ENCODE measurements at regions not wholly inside any gene's neighbourhood (a gene's known extent, or its start where the extent isn't known, plus 50 kb on each side); places are given as distances from the start of the nearest gene placed in this dataset.

DNA sequence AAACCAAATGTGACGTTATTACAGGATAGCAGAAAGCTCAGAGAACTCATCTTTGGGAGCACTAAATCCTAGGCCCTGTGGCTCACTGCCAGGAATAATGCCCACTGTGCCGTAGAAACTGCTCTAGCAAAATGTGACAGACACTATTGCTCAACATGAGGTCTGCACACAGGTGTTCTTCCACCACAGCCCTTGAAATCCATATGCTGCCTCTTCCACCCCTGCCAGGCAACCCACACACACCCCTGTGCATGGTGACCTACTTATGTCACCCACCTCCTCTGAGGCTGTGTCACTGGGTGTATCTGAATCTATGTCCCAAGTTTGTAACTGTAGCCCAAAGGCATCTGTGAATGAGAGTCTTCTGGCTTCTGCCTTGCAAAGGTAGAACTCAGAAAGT is 66.1 kb upstream of the MBOAT2 start:
- Histone ChIP-seq H3K4me3 (ENCODE audit: low read length in 2 of 2) (no peak overlapping the region), H3K27me3 (ENCODE audit: control insufficient read depth in 2 of 2, insufficient read depth in 2 of 2, low read length in 2 of 2) (no peaks in the 10 kb centered on the region), H3K36me3 (ENCODE audit: control insufficient read depth in 2 of 2, insufficient read depth in 2 of 2, low read length in 2 of 2) (no peaks in the 10 kb centered on the region), H3K9ac (ENCODE audit: low read depth in 1 of 2, low read length in 2 of 2) (no peak overlapping the region), H3K4me1 (ENCODE audit: control insufficient read depth in 2 of 2, insufficient read depth in 2 of 2, low read length in 2 of 2) (peaks cover 0 to 5% of the 10 kb centered on the region in 2 donors), H3K27ac (ENCODE audit: low read depth in 2 of 2, low read length in 2 of 2) (no peak overlapping the region), H3K9me3 (ENCODE audit: control insufficient read depth in 2 of 2, low read length in 2 of 2) (peaks cover 4 to 7% of the 10 kb centered on the region in 2 donors)

- Histone ChIP-seq H3K9me3 (ENCODE audit: control insufficient read depth in 2 of 2, low read length in 2 of 2) (peaks cover 4 to 7% of the 10 kb centered on the region in 2 donors), H3K9ac (ENCODE audit: low read depth in 1 of 2, low read length in 2 of 2) (no peak overlapping the region), H3K27me3 (ENCODE audit: control insufficient read depth in 2 of 2, insufficient read depth in 2 of 2, low read length in 2 of 2) (no peaks in the 10 kb centered on the region), H3K36me3 (ENCODE audit: control insufficient read depth in 2 of 2, insufficient read depth in 2 of 2, low read length in 2 of 2) (no peaks in the 10 kb centered on the region), H3K27ac (ENCODE audit: low read depth in 2 of 2, low read length in 2 of 2) (no peak overlapping the region), H3K4me3 (ENCODE audit: low read length in 2 of 2) (no peak overlapping the region), H3K4me1 (ENCODE audit: control insufficient read depth in 2 of 2, insufficient read depth in 2 of 2, low read length in 2 of 2) (no peaks in the 10 kb centered on the region)
Measured at GRCh38 chr2:9065901-9066300, 62.4 kb upstream of the MBOAT2 start.

DNA sequence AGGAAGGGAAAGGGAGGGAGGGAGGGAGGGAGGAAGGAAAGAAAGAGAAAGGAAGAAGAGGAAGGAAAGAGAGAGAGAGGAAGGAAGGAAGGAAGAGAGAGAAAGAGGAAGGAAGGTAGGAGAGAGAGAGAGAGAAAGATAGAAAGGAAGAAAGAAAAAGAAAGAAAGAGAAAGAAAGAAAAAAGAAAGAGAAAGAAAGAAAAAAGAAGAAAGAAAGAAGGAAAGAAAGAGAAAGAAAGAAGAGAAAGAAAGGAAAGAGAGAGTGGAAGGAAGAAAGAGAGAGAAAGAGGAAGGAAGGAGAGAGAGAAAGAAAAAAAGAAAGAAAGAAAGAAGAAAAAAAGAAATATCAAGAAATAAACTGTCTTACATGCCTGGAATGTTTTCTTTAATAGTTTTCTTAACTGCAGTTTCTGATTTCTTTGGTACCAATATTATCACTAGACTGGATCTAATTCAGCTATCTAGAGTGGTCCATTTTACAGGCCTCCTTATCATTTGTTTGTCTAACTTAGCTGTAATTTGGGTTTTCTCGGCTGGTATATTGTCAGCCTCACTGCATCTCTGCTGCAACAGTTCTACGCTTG is 59.6 kb upstream of the MBOAT2 start:
- Histone ChIP-seq H3K9ac (ENCODE audit: low read depth in 1 of 2, low read length in 2 of 2) (no peak overlapping the region), H3K27ac (ENCODE audit: low read depth in 2 of 2, low read length in 2 of 2) (no peak overlapping the region), H3K4me3 (ENCODE audit: low read length in 2 of 2) (no peak overlapping the region), H3K27me3 (ENCODE audit: control insufficient read depth in 2 of 2, insufficient read depth in 2 of 2, low read length in 2 of 2) (no peaks in the 10 kb centered on the region), H3K9me3 (ENCODE audit: control insufficient read depth in 2 of 2, low read length in 2 of 2) (peaks cover 4 to 7% of the 10 kb centered on the region in 2 donors), H3K4me1 (ENCODE audit: control insufficient read depth in 2 of 2, insufficient read depth in 2 of 2, low read length in 2 of 2) (no peaks in the 10 kb centered on the region), H3K36me3 (ENCODE audit: control insufficient read depth in 2 of 2, insufficient read depth in 2 of 2, low read length in 2 of 2) (no peaks in the 10 kb centered on the region)

GRCh38 chr2:9060819-9061218 is 57.3 kb upstream of the MBOAT2 start:
- no peaks in the 10 kb centered on the region for H3K36me3 ChIP-seq (ENCODE audit: control insufficient read depth in 2 of 2, insufficient read depth in 2 of 2, low read length in 2 of 2)
- H3K4me3 ChIP-seq (ENCODE audit: low read length in 2 of 2): no peak overlapping the region
- H3K4me1 ChIP-seq (ENCODE audit: control insufficient read depth in 2 of 2, insufficient read depth in 2 of 2, low read length in 2 of 2): no peaks in the 10 kb centered on the region
- peaks cover 0 to 4% of the 10 kb centered on the region in 2 donors for H3K9me3 ChIP-seq (ENCODE audit: control insufficient read depth in 2 of 2, low read length in 2 of 2)
- H3K27ac ChIP-seq (ENCODE audit: low read depth in 2 of 2, low read length in 2 of 2): no peak overlapping the region
- H3K27me3 ChIP-seq (ENCODE audit: control insufficient read depth in 2 of 2, insufficient read depth in 2 of 2, low read length in 2 of 2): no peaks in the 10 kb centered on the region
- H3K9ac ChIP-seq (ENCODE audit: low read depth in 1 of 2, low read length in 2 of 2): no peak overlapping the region

DNA sequence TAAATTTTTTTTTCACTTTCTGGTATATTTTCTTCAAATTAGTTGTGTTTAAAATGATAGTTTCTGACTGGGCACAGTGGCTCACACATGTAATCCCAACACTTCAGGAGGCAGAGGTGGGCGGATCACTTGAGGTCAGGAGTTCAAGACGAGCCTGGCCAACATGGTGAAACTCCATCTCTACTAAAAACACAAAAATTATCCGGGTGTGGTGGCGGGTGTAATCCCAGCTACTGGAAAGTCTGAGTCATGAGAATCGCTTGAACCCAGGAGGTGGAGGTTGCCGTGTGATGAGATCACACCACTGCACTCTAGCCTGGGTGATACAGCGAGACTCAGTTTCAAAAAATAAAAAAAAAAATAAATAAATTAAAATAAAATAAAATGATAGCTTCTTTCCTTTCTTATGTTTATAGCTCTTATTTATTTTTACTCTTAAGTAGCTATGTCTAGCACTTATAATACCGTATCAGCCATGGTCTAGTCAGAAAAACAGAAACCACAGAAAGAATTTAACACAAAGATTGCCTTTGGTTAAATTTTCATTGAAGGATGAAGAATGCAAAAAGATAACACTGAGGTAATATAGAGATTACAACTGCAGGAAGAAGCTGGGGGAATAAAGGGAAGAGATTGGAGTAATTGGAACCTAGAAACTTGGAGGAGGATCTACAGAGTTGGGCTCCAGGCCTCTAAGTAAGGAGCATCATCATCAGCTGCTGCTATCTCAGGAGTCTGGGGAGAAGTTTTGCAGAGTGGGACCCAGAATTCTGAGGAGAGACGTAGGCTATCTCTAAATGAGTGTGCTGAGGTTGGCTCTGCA is 54.7 kb upstream of the MBOAT2 start:
- Histone ChIP-seq H3K27me3 (ENCODE audit: control insufficient read depth in 2 of 2, insufficient read depth in 2 of 2, low read length in 2 of 2) (no peaks in the 10 kb centered on the region), H3K27ac (ENCODE audit: low read depth in 2 of 2, low read length in 2 of 2) (no peak overlapping the region), H3K4me1 (ENCODE audit: control insufficient read depth in 2 of 2, insufficient read depth in 2 of 2, low read length in 2 of 2) (no peaks in the 10 kb centered on the region), H3K9me3 (ENCODE audit: control insufficient read depth in 2 of 2, low read length in 2 of 2) (no peaks in the 10 kb centered on the region), H3K36me3 (ENCODE audit: control insufficient read depth in 2 of 2, insufficient read depth in 2 of 2, low read length in 2 of 2) (no peaks in the 10 kb centered on the region), H3K9ac (ENCODE audit: low read depth in 1 of 2, low read length in 2 of 2) (no peak overlapping the region), H3K4me3 (ENCODE audit: low read length in 2 of 2) (no peak overlapping the region)

GRCh38 chr2:9055471-9055870 is 52.0 kb upstream of the MBOAT2 start:
- H3K9me3 ChIP-seq (ENCODE audit: control insufficient read depth in 2 of 2, low read length in 2 of 2): no peaks in the 10 kb centered on the region

GRCh38 chr2:9053534-9053931 is 50.0 kb upstream of the MBOAT2 start:
- H3K4me3 ChIP-seq (ENCODE audit: low read length in 2 of 2): no peak overlapping the region
- H3K4me1 ChIP-seq (ENCODE audit: control insufficient read depth in 2 of 2, insufficient read depth in 2 of 2, low read length in 2 of 2): peaks cover 0 to 4% of the 10 kb centered on the region in 2 donors
- H3K9ac ChIP-seq (ENCODE audit: low read depth in 1 of 2, low read length in 2 of 2): no peak overlapping the region
- H3K9me3 ChIP-seq (ENCODE audit: control insufficient read depth in 2 of 2, low read length in 2 of 2): no peaks in the 10 kb centered on the region
- H3K27me3 ChIP-seq (ENCODE audit: control insufficient read depth in 2 of 2, insufficient read depth in 2 of 2, low read length in 2 of 2): no peaks in the 10 kb centered on the region
- no peak overlapping the region for H3K27ac ChIP-seq (ENCODE audit: low read depth in 2 of 2, low read length in 2 of 2)
- H3K36me3 ChIP-seq (ENCODE audit: control insufficient read depth in 2 of 2, insufficient read depth in 2 of 2, low read length in 2 of 2): no peaks in the 10 kb centered on the region

More at GRCh38 chr2:9055471-9055870, 52.0 kb upstream of the MBOAT2 start:
- Histone ChIP-seq H3K9ac (ENCODE audit: low read depth in 1 of 2, low read length in 2 of 2) (no peak overlapping the region), H3K4me3 (ENCODE audit: low read length in 2 of 2) (no peak overlapping the region), H3K27ac (ENCODE audit: low read depth in 2 of 2, low read length in 2 of 2) (no peak overlapping the region), H3K27me3 (ENCODE audit: control insufficient read depth in 2 of 2, insufficient read depth in 2 of 2, low read length in 2 of 2) (no peaks in the 10 kb centered on the region), H3K4me1 (ENCODE audit: control insufficient read depth in 2 of 2, insufficient read depth in 2 of 2, low read length in 2 of 2) (peaks cover 0 to 4% of the 10 kb centered on the region in 2 donors), H3K36me3 (ENCODE audit: control insufficient read depth in 2 of 2, insufficient read depth in 2 of 2, low read length in 2 of 2) (no peaks in the 10 kb centered on the region)

Data from mucosa of rectum (tissue), 2 donors.